Uterus (tissue), 2 donors: ENCODE measurements at regions not wholly inside any gene's neighbourhood (a gene's known extent, or its start where the extent isn't known, plus 50 kb on each side); places are given as distances from the start of the nearest gene placed in this dataset.

Source experiments
- CTCF ChIP-seq, 4 experiments: fragments of 200-600 bp in 2 of 4; fragments of 450-650 bp in 2 of 4; sonication (generic) in 2 of 4; IDR thresholded peaks; one replicate each; pipeline ENCODE4 v1.5.1; 2016 to 2019; ENCODE audit warnings: antibody characterized with exemption in 4 of 4, mild to moderate bottlenecking in 2 of 4, moderate library complexity in 1 of 4
- POLR2A ChIP-seq, 2 donors: fragments of 450-650 bp; IDR thresholded peaks; one replicate each; pipeline ENCODE4 v1.6.1; 2016; ENCODE audit warnings: antibody characterized with exemption in 2 of 2, mild to moderate bottlenecking in 1 of 2, moderate library complexity in 1 of 2

DNA sequence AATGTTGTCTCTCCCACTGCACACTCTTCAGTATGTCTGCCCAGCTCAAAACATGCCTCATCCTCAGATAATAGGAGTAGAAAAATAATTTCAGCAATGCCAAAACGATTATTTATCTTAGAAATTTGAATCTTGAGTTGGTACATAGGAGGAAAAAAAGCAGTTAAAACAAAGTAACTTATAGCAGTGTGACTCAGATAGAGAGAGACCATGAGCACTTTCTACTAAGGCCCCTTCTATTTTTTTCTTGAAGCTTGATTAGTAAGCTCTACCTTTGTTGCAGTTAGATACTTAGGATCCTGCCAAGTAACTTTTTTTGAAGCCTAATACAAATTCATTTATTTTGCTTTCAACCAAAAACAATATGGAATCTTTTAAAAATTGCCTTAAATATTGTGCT, 212.3 kb downstream of the MAD2L1 start:
- TF ChIP-seq CTCF (IDR thresholded peaks at IDR 0.05) (no peak), POLR2A (IDR thresholded peaks at IDR 0.05) (no peak)
